PFSK-1 (cell line): ENCODE measurements at regions not wholly inside any gene's neighbourhood (a gene's known extent, or its start where the extent isn't known, plus 50 kb on each side); places are given as distances from the start of the nearest gene placed in this dataset.

Experiments
- FOXP2 ChIP-seq: optimal IDR thresholded peaks from 2 replicates; pipeline ENCODE3; 2011; ENCODE audit warnings: borderline replicate concordance, control low read depth, inconsistent platforms; ENCODE audit not compliant: insufficient read depth; ENCODE audit errors: extremely low read length, extremely low read depth
- POLR2AphosphoS5 ChIP-seq: IDR thresholded peaks from 2 replicates; pipeline ENCODE4 v1.6.1; 2012; ENCODE audit warnings: low read depth, mild to moderate bottlenecking, control low read depth, low read length, moderate library complexity
- SIN3A ChIP-seq: IDR thresholded peaks from 2 replicates; pipeline ENCODE4 v1.6.1; 2012; ENCODE audit warnings: mild to moderate bottlenecking, low read length, moderate library complexity, borderline replicate concordance; ENCODE audit not compliant: insufficient read depth
- TAF1 ChIP-seq: IDR thresholded peaks from 2 replicates; pipeline ENCODE4 v1.6.1; 2012; ENCODE audit warnings: low read length, control low read depth, borderline replicate concordance; ENCODE audit not compliant: insufficient read depth
- TF ChIP-seq, protein P1 (sequence below), 2 experiments: IDR thresholded peaks; 2 replicates each; pipeline versions ENCODE4 v1.6.1 to v1.8.0; 2011 to 2012; ENCODE audit warnings: low read depth in 2 of 2, low read length in 2 of 2, control low read depth in 1 of 2, inconsistent platforms in 1 of 2, mild to moderate bottlenecking in 1 of 2, moderate library complexity in 1 of 2; ENCODE audit not compliant: insufficient read depth in 1 of 2

GRCh38 chr17:70987867-70988340, 818.6 kb downstream of the KCNJ2 start:
- TF ChIP-seq, protein P1, sequence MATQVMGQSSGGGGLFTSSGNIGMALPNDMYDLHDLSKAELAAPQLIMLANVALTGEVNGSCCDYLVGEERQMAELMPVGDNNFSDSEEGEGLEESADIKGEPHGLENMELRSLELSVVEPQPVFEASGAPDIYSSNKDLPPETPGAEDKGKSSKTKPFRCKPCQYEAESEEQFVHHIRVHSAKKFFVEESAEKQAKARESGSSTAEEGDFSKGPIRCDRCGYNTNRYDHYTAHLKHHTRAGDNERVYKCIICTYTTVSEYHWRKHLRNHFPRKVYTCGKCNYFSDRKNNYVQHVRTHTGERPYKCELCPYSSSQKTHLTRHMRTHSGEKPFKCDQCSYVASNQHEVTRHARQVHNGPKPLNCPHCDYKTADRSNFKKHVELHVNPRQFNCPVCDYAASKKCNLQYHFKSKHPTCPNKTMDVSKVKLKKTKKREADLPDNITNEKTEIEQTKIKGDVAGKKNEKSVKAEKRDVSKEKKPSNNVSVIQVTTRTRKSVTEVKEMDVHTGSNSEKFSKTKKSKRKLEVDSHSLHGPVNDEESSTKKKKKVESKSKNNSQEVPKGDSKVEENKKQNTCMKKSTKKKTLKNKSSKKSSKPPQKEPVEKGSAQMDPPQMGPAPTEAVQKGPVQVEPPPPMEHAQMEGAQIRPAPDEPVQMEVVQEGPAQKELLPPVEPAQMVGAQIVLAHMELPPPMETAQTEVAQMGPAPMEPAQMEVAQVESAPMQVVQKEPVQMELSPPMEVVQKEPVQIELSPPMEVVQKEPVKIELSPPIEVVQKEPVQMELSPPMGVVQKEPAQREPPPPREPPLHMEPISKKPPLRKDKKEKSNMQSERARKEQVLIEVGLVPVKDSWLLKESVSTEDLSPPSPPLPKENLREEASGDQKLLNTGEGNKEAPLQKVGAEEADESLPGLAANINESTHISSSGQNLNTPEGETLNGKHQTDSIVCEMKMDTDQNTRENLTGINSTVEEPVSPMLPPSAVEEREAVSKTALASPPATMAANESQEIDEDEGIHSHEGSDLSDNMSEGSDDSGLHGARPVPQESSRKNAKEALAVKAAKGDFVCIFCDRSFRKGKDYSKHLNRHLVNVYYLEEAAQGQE (IDR thresholded peaks at IDR 0.05; ENCODE audit: insufficient read depth in 1 of 2, low read depth in 2 of 2, low read length in 2 of 2): no peak
- TF ChIP-seq POLR2AphosphoS5 (no peak), FOXP2 (peak; percentile 26), SIN3A (no peak), TAF1 (no peak)

GRCh38 chr17:70988622-70989021, 819.3 kb downstream of the KCNJ2 start:
- TF ChIP-seq FOXP2 (no peak), SIN3A (no peak), TAF1 (no peak), POLR2AphosphoS5 (no peak)
- TF ChIP-seq, protein P1 (IDR thresholded peaks at IDR 0.05; ENCODE audit: insufficient read depth in 1 of 2, low read depth in 2 of 2, low read length in 2 of 2): no peak

GRCh38 chr17:70989280-70989679, 819.9 kb downstream of the KCNJ2 start:
- TF ChIP-seq FOXP2: no peak
- no peak for TF ChIP-seq SIN3A
- no peak for TF ChIP-seq TAF1
- TF ChIP-seq, protein P1 (IDR thresholded peaks at IDR 0.05; ENCODE audit: insufficient read depth in 1 of 2, low read depth in 2 of 2, low read length in 2 of 2): no peak

- TF ChIP-seq, protein P1 (IDR thresholded peaks at IDR 0.05; ENCODE audit: insufficient read depth in 1 of 2, low read depth in 2 of 2, low read length in 2 of 2): no peak
- TF ChIP-seq TAF1 (no peak), POLR2AphosphoS5 (no peak)
These were observed 824.9 kb downstream of the KCNJ2 start for GRCh38 chr17:70994194-70994593.

- TF ChIP-seq SIN3A (no peak), TAF1 (no peak), POLR2AphosphoS5 (no peak), FOXP2 (no peak)
- TF ChIP-seq, protein P1 (IDR thresholded peaks at IDR 0.05; ENCODE audit: insufficient read depth in 1 of 2, low read depth in 2 of 2, low read length in 2 of 2): no peak
These were observed 826.7 kb downstream of the KCNJ2 start for GRCh38 chr17:70995997-70996396.
